K562 (cell line): ENCODE measurements at regions not wholly inside any gene's neighbourhood (a gene's known extent, or its start where the extent isn't known, plus 50 kb on each side); places are given as distances from the start of the nearest gene placed in this dataset.

ENCODE experiments used
- BACH1 ChIP-seq: fragments of 200-800 bp; sonication (Bioruptor generic); IDR thresholded peaks from 2 replicates; pipeline ENCODE4 v1.6.1; 2016; ENCODE audit warnings: missing genetic modification characterization, missing compliant biosample characterization
- DMBX1 ChIP-seq: fragments of 250-450 bp; sonication (Bioruptor Pico); IDR thresholded peaks from 2 replicates; pipeline ENCODE4 v1.8.0; 2022; ENCODE audit warnings: inconsistent platforms, mild to moderate bottlenecking, moderate library complexity, borderline replicate concordance
- ID3 ChIP-seq, 2 experiments: fragments of 250-450 bp in 1 of 2; fragments of 450-650 bp in 1 of 2; sonication (Bioruptor Pico) in 1 of 2; IDR thresholded peaks; 2 replicates each; pipeline versions ENCODE4 v1.6.1 to v1.8.0; 2016 to 2021; ENCODE audit warnings: mild to moderate bottlenecking in 2 of 2, moderate library complexity in 2 of 2, missing compliant biosample characterization in 1 of 2, missing genetic modification characterization in 1 of 2
- ILK ChIP-seq: fragments of 450-650 bp; IDR thresholded peaks from 2 replicates; pipeline ENCODE4 v1.6.1; 2016; ENCODE audit warnings: missing genetic modification characterization, low read depth, mild to moderate bottlenecking, missing compliant biosample characterization, moderate library complexity, borderline replicate concordance
- MEF2D ChIP-seq: conservative IDR thresholded peaks from 2 replicates; pipeline ENCODE4 v1.6.1; 2016; ENCODE audit warnings: low read depth, missing genetic modification characterization, missing compliant biosample characterization
- SPI1 ChIP-seq: IDR thresholded peaks from 2 replicates; pipeline ENCODE4 v1.6.1; 2011; ENCODE audit warnings: low read depth, low read length, control low read depth, borderline replicate concordance
- ZNF395 ChIP-seq: fragments of 200-800 bp; sonication (Bioruptor generic); IDR thresholded peaks from 2 replicates; pipeline ENCODE4 v1.6.1; 2017; ENCODE audit warnings: missing genetic modification characterization, missing compliant biosample characterization
- ZNF398 ChIP-seq: fragments of 250-450 bp; sonication (Bioruptor Pico); IDR thresholded peaks from 2 replicates; pipeline ENCODE4 v1.8.0; 2021; ENCODE audit warnings: moderate library complexity, mild to moderate bottlenecking, inconsistent platforms
- ZNF584 ChIP-seq: fragments of 200-800 bp; sonication (Bioruptor generic); IDR thresholded peaks from 2 replicates; pipeline ENCODE4 v1.6.1; 2016; ENCODE audit warnings: low read depth, mild to moderate bottlenecking, missing genetic modification characterization, missing compliant biosample characterization
- TF ChIP-seq, protein P1 (sequence below), 3 experiments: fragments of 200-800 bp in 1 of 3; fragments of 250-450 bp in 1 of 3; fragments of 450-650 bp in 1 of 3; sonication (Bioruptor Pico) in 1 of 3; sonication (Bioruptor generic) in 1 of 3; formaldehyde crosslinking in 1 of 3; IDR thresholded peaks; 2 replicates each; pipeline versions ENCODE4 v1.6.1 to v1.8.0; 2016 to 2022; ENCODE audit warnings: mild to moderate bottlenecking in 2 of 3, missing genetic modification characterization in 2 of 3, missing compliant biosample characterization in 1 of 3, moderate library complexity in 1 of 3
- TF ChIP-seq, protein P2 (sequence below): fragments of 450-650 bp; IDR thresholded peaks from 2 replicates; pipeline ENCODE4 v1.6.1; 2017; ENCODE audit warnings: antibody characterized with exemption, mild to moderate bottlenecking

- TF ChIP-seq ZNF398 = peak; percentile 57; the same call in 1 of the 2 replicates
- TF ChIP-seq, protein P1, sequence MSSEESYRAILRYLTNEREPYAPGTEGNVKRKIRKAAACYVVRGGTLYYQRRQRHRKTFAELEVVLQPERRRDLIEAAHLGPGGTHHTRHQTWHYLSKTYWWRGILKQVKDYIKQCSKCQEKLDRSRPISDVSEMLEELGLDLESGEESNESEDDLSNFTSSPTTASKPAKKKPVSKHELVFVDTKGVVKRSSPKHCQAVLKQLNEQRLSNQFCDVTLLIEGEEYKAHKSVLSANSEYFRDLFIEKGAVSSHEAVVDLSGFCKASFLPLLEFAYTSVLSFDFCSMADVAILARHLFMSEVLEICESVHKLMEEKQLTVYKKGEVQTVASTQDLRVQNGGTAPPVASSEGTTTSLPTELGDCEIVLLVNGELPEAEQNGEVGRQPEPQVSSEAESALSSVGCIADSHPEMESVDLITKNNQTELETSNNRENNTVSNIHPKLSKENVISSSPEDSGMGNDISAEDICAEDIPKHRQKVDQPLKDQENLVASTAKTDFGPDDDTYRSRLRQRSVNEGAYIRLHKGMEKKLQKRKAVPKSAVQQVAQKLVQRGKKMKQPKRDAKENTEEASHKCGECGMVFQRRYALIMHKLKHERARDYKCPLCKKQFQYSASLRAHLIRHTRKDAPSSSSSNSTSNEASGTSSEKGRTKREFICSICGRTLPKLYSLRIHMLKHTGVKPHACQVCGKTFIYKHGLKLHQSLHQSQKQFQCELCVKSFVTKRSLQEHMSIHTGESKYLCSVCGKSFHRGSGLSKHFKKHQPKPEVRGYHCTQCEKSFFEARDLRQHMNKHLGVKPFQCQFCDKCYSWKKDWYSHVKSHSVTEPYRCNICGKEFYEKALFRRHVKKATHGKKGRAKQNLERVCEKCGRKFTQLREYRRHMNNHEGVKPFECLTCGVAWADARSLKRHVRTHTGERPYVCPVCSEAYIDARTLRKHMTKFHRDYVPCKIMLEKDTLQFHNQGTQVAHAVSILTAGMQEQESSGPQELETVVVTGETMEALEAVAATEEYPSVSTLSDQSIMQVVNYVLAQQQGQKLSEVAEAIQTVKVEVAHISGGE (CRISPR knock-in tag; IDR thresholded peaks at IDR 0.05) = peak in 1 of 3 experiments; percentile 37; a peak in 1 of 6 replicates
- peak; percentile 64 for TF ChIP-seq SPI1
- peak; percentile 75; the same call in 1 of the 2 replicates for TF ChIP-seq ZNF395 (CRISPR knock-in tag)
- TF ChIP-seq, protein P2, sequence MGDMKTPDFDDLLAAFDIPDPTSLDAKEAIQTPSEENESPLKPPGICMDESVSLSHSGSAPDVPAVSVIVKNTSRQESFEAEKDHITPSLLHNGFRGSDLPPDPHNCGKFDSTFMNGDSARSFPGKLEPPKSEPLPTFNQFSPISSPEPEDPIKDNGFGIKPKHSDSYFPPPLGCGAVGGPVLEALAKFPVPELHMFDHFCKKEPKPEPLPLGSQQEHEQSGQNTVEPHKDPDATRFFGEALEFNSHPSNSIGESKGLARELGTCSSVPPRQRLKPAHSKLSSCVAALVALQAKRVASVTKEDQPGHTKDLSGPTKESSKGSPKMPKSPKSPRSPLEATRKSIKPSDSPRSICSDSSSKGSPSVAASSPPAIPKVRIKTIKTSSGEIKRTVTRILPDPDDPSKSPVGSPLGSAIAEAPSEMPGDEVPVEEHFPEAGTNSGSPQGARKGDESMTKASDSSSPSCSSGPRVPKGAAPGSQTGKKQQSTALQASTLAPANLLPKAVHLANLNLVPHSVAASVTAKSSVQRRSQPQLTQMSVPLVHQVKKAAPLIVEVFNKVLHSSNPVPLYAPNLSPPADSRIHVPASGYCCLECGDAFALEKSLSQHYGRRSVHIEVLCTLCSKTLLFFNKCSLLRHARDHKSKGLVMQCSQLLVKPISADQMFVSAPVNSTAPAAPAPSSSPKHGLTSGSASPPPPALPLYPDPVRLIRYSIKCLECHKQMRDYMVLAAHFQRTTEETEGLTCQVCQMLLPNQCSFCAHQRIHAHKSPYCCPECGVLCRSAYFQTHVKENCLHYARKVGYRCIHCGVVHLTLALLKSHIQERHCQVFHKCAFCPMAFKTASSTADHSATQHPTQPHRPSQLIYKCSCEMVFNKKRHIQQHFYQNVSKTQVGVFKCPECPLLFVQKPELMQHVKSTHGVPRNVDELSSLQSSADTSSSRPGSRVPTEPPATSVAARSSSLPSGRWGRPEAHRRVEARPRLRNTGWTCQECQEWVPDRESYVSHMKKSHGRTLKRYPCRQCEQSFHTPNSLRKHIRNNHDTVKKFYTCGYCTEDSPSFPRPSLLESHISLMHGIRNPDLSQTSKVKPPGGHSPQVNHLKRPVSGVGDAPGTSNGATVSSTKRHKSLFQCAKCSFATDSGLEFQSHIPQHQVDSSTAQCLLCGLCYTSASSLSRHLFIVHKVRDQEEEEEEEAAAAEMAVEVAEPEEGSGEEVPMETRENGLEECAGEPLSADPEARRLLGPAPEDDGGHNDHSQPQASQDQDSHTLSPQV = peak; percentile 98
- peak; percentile 67 for TF ChIP-seq BACH1 (tag)
- peak; percentile 95 for TF ChIP-seq DMBX1
- peak; percentile 67; the same call in 1 of the 2 replicates for TF ChIP-seq MEF2D (tag)
- TF ChIP-seq ILK (tag) = peak; percentile 54; the same call in 1 of the 2 replicates
- peak; percentile 66; the same call in 1 of the 2 replicates for TF ChIP-seq ID3 (CRISPR knock-in tag; IDR thresholded peaks at IDR 0.05)
- TF ChIP-seq ID3 (tag; IDR thresholded peaks at IDR 0.05) = peak; percentile 96
- 0 out of 2 replicates have a peak, but pooled peaks have one; percentile 38 for TF ChIP-seq ZNF584
These were observed 75.1 kb upstream of the CCDC180 start (continued) for GRCh38 chr9:97232060-97233008.
